ENCODE measurements at regions not wholly inside any gene's neighbourhood (a gene's known extent, or its start where the extent isn't known, plus 50 kb on each side); places are given as distances from the start of the nearest gene placed in this dataset.
"Not testable (repeated sequence)": the region's sequence is repeated elsewhere in the genome, so short reads cannot be mapped to it uniquely, and the experiment has no call there.

GRCh38 chr13:76330761-76331160 lies 555.4 kb downstream of the KCTD12 start:
- no peak for DNase-seq

DNA sequence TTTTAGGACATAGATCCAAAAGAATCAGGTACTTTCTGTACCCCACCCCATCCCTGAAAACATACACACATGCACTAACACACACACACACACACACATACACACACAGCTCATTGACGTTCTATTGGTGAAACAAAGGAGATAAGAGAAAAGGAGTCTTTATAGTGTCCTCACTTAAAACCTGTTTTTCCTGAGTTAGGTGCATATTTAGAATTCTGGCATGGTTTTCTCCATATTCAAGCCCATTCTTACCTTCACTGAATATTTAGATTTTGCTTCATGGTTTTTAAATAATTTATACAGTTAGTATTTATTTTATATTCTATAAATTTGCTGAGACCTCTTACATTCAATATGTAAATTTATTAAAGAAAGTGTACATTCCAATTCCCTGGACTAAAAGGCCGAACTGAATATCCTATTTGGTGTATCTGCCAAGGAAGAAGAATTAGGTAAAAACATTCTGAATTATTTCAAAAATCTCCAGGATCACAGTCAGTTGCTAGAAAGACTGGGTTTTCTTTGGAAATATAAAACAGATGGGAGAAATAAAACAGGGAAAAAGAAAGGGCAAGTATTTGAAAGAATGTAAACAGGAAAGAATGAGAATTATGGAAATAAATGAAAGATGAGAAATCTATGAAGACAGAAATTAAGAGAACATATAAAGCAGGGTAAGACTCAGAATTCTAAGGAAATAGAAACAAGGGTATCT lies 556.2 kb downstream of the KCTD12 start:
- no peak for DNase-seq

DNA sequence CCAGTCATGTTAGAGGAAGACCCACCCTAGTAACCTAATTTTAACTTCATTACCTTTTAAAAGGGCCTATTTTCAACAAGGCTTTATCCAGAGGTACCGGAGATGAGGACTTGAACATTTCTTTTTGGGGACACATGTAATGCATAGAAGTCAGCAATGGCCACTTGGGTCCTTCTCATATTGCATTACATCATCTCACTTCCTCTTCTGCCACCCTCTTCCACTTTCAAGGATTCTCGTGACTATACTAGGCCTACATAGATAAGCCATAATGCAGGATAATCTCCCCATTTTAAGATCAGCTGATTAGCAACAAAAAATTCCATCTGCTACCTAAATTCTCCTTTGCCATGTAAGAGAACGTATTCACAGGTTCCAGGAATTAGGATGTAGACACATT lies 557.2 kb downstream of the KCTD12 start:
- no peak for DNase-seq

DNA sequence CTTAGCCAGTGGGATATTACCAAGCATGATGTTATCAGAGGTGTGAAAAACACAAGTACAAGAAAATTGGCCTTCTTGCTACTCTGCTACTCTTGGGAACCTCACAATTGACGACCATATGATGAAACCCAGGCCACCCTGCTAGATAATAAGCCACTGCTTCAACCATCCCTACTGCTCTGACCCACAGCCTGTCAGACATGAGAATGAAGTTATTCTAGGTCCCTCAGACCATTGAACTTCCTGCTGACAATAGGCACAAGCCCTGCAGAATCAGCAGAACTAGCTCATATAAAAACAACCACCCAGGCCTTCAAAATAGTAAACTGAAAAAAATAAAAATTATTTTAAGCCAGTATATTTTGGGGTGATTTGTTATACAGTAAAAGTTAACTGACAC lies 559.9 kb downstream of the KCTD12 start:
- no peak for DNase-seq

GRCh38 chr13:76319921-76320320 lies 566.3 kb downstream of the KCTD12 start:
- no peak for DNase-seq

DNA sequence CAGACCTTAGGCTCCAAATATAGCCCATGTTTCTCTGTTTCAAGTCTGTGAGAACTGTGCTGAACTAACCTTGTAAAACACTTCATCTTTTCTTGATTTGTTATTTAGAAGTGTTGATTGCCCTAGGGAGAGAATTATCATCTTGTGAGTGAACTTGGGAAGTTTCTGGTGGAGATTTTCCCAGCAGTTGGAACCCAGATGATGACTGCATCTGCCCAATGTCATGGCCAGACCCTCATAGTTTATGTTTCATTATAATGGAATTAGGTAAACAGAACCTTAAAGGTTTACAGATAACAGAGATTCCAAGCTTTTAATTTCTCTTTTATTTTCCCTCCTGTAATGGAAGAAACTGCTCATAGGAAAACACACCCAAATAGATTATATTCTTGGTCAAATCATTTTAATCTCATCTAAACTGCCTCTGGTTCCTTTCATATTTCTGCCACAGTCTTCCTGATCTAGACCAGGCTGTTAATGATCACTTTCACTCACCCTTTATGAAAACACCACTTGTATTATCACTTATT lies 569.1 kb downstream of the KCTD12 start:
- DNase-seq: no peak

- DNase-seq: no peak
Measured at GRCh38 chr13:76314495-76314894, 571.7 kb downstream of the KCTD12 start.

GRCh38 chr13:76307142-76307541 lies 579.1 kb downstream of the KCTD12 start:
- DNase-seq: no peak

DNA sequence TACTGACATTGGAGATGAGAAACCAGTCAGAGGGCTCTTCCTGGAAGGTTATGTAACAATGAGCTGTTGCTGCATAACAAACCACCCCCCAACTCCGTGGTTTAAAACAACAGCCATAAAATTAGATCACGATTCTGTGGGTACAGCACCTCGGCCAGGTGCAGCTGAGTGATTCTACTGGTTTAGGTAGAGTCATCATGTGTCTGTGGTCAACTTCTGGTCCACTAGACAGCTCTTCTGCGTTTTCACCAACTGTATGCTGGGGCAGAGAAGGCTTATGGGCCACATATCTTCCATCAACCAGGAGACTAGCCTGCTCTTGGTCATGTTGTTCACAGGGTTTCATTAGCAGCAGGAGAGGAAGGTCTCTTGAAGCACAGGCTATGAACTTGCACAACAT lies 585.5 kb downstream of the KCTD12 start:
- no peak for DNase-seq

DNA sequence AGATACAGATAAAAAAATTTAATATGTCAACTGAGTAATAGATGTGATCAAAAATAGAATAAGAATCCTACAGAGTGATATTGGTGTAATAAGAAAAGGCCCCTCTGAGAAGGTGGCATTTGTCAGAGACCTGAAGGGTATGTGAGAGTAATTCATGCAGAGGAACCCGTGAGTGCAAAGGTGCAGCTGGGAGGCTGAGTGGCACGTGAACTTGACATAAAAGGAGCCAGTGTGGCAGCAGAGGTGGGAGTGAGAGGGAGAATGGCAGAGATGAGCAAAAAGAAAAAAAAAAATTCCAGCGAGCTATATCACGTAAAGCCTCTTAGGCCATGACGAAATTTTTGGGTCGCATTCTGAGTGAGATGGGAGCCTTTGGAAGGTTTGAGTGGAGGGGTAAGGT lies 588.9 kb downstream of the KCTD12 start:
- no peak for DNase-seq

DNA sequence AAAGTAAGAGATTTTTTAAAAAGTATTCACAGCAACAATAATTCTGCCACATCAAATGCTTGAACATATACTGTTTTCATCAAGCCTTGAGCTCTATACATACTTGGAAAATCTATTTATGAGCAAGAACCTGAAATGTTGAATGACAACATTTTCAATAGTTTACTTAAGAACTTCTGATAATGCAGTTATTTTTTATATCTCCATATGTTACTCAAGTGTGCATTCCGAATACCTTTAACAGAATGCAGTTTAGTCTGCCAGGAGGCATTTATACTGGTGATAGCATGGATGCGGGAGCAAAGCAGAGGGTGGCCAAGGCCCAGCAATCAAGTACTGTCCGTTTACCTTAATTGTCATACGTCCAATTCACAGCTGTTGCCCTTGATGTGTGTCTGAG lies 589.5 kb downstream of the KCTD12 start:
- DNase-seq: no peak

- DNase-seq: not testable (repeated sequence)
Measured at GRCh38 chr13:76295020-76295419, 591.2 kb downstream of the KCTD12 start.

- no peak for DNase-seq
Measured at GRCh38 chr13:76293751-76294150, 592.5 kb downstream of the KCTD12 start.

DNA sequence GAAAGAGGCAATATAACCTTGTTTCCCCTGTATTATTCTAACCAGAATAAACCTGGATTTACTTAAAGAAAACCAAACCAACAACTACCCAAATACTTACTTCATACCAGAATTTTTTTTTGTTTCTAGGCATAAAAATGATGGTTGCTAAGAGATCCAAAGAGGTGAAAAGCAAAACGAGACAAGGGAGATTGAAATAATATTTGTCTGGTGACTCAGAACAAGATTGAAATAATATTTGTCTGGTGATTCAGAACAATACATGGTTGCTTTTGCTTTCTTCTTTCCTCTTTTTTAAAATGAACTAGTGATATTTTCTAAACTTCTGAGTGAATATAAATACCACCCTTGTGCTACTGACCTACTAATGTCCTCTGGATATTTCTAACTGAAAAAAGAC lies 592.9 kb downstream of the KCTD12 start:
- DNase-seq: no peak

DNA sequence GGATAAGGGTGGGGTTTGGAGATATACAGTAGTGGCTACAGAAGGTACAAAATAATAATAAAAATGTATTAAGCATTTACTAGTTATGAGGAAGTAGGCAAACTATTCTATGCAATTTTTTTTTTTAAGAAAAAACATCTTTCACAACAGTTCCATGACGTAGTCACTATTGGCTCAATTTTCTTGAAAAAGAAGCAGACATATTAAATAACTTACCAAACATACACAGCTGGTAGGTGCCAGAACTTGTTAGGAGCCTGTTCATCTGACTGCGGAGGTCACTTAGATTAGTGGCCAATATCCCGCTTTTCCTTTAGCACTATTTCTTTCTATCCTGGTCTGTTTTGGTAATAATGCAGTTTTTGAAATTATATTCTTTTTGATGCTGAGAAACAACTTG lies 593.5 kb downstream of the KCTD12 start:
- no peak for DNase-seq

DNA sequence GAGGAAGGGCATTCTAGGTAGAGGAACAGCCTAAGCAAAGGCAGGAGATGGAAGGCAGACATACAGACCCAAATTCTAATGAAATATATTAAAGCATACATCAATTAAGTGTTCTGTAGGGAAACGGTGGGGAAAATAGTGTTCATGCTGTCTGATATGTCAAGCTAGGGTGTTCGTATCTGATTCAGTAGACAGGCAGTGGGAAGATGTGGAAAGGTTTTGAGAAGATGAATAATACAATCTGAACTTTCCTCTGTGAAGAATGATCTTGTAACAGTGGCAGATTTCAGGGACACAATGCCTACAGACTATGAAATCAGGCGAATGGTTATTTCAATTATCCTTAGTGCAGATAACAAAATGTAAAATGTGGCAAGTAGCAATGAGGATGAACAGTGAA lies 594.2 kb downstream of the KCTD12 start:
- no peak for DNase-seq

- DNase-seq: no peak
Measured at GRCh38 chr13:76289558-76289957, 596.6 kb downstream of the KCTD12 start.

DNA sequence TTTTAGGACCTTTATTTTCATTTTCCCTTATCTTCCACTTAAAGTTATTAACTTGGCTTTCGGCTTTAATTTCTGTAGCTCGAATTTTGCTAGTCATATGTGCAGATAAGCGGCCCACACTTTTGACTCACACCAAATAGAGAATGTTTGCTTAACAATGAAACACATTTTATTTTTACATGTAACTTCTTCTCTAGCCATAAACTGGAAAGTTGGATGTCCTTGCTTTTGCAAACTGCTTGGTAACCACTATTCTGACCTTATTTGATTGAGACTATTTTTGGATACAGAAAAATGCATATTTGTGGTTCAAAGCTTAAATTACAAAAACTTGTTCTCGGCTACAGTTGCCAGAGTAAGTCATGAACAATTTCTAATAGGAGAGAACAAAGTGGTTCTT lies 600.0 kb downstream of the KCTD12 start:
- no peak for DNase-seq

DNA sequence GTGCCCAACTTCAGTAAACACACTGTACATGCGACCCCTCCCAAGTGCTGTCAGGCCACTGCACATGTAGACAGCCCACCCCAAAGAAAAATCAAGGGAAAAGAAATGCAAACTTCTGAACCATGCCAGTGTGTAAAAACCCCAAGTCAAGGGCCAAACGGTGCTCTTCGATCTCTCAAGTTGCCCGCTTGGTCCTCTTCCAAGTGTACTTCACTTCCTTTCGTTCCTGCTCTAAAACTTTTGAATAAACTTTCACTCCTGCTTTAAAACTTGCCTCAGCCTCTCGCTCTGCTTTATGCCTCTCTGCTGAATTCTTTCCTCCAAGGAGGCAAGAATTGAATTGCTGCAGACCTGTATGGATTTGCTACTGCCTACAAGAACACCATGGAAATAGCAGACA lies 600.7 kb downstream of the KCTD12 start:
- DNase-seq: no peak

DNA sequence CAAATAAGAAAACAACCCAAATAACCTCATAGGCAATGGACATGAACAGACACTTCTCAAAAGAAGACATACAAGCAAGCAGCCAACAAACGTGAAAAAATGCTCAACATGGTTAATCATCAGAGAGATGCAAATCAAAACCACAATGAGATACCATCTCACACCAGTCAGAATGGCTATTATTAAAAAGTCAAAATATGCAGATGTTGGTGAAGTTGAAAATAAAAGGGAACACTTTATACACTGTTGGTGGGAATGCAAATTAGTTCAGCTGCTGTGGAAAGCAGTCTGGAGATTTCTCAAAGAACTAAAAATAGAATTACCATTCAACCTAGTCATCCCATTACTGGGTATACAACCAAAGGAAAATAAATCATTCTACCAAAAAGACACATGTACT lies 606.4 kb downstream of the KCTD12 start:
- not testable (repeated sequence) for DNase-seq

DNA sequence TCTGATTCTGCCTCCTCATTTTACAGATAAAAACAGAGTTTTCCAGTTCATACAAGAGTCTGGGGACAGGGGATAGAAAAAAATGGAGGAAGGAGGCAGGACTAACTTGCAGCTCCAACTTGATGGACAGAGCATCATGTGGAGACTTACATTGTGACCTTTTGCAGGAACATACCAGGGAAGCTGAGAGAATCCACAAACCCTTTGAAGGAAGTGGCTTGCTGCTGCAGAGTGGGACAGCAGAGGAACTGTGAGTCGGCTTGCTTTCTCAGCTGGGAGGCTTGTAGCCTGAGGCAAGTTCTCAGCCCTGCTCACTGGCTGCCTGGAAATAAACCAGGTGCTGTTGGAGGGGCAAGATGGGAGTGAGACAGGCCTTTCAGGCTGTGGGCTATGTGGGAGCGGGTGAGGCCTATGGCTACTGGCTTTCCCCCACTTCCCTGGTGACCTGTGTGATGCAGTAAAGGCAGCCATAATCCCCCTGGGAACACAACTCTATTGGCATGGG lies 614.4 kb downstream of the KCTD12 start:
- no peak for DNase-seq

DNA sequence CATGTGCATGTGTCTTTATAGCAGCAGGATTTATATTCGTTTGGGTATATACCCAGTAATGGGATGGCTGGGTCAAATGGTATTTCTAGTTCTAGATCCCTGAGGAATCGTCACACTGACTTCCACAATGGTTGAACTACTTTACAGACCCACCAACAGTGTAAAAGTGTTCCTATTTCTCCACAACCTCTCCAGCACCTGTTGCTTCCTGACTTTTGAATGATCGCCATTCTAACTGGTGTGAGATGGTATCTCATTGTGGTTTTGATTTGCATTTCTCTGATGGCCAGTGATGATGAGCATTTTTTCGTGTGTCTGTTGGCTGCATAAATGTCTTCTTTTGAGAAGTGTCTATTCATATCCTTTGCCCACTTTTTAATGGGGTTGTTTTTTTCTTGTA lies 617.9 kb downstream of the KCTD12 start:
- not testable (repeated sequence) for DNase-seq

GRCh38 chr13:76267216-76267615 lies 619.0 kb downstream of the KCTD12 start:
- DNase-seq: no peak

DNA sequence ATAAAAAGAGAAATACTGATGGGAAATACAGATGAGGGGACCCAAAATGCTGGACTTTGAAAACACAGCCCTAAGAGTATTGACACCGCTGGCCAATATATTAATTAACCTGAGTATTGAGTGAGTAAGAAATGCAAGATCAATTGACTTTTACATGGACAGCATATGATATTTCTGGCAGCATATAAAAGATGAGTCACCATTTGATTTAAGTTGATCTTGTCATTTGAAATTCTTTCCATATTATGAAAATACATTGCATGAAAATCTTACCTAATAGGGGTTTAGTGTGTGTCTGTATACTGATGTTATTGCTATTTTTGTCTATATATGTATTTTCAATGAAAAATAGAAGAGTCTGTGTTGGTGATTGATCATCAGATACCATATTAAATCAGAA lies 619.6 kb downstream of the KCTD12 start:
- DNase-seq: no peak

GRCh38 chr13:76250211-76250610 lies 614.1 kb downstream of the LMO7 start:
- DNase-seq: no peak

Measured in DMS79 treated with DMSO at 0.1 percent for 48 hours (cell line).